ENCODE measurements at regions not wholly inside any gene's neighbourhood (a gene's known extent, or its start where the extent isn't known, plus 50 kb on each side); places are given as distances from the start of the nearest gene placed in this dataset.

- no peak for TF ChIP-seq POLR2A (IDR thresholded peaks at IDR 0.05)
- no peaks in the 10 kb centered on the region for H3K36me3 ChIP-seq
- 88 to 92% methylated on average over 3 of the region's 3 CpGs for WGBS, 2 donors (ENCODE audit: low coverage in 1 of 2)
- H3K9me3 ChIP-seq, result no peaks in the 10 kb centered on the region
- H3K27ac ChIP-seq, result no peak overlapping the region
- no peak for DNase-seq
- intact Hi-C loops (cut with DNase I; ENCODE audit: low total_unique reads) (no loop called here), in situ Hi-C loops (cut with MboI; ENCODE audit: low pct_ligation_motif_present in 1 of 4, low pct_unique_long_range_greater_than_20kb in 1 of 4, low sequenced_read_pairs in 3 of 4) (no loop called here)
- H3K4me3 ChIP-seq, result no peak overlapping the region
- no peaks in the 10 kb centered on the region for H3K27me3 ChIP-seq
- no peaks in the 10 kb centered on the region for H3K4me1 ChIP-seq
These were observed 89.8 kb upstream of the CHST9 start for GRCh38 chr18:27274901-27275300.

GRCh38 chr18:27270508-27270907 is 85.4 kb upstream of the CHST9 start:
- Histone ChIP-seq H3K27me3 (no peaks in the 10 kb centered on the region), H3K27ac (no peak overlapping the region), H3K36me3 (no peaks in the 10 kb centered on the region), H3K4me3 (no peak overlapping the region), H3K9me3 (no peaks in the 10 kb centered on the region), H3K4me1 (no peaks in the 10 kb centered on the region)
- in situ Hi-C loops (cut with MboI; ENCODE audit: low pct_ligation_motif_present in 1 of 4, low pct_unique_long_range_greater_than_20kb in 1 of 4, low sequenced_read_pairs in 3 of 4), result no loop called here
- TF ChIP-seq EP300 (IDR thresholded peaks at IDR 0.05; ENCODE audit: low read depth) (no peak), CTCF (IDR thresholded peaks at IDR 0.05) (no peak), POLR2A (IDR thresholded peaks at IDR 0.05) (no peak), POLR2AphosphoS5 (IDR thresholded peaks at IDR 0.05) (no peak)
- DNase-seq, result no peak
- WGBS, 2 donors (ENCODE audit: low coverage in 1 of 2), result 93 to 96% methylated on average over 2 of the region's 2 CpGs
- intact Hi-C loops (cut with DNase I; ENCODE audit: low total_unique reads), result no loop called here

- no peaks in the 10 kb centered on the region for H3K36me3 ChIP-seq
- WGBS, 2 donors (ENCODE audit: low coverage in 1 of 2), result 35 to 50% methylated on average over 1 of the region's 1 CpG
- no peak overlapping the region for H3K4me3 ChIP-seq
- peaks cover 0 to 6% of the 10 kb centered on the region in 2 donors for H3K9me3 ChIP-seq
- intact Hi-C loops (cut with DNase I; ENCODE audit: low total_unique reads) (loop anchor here (5.0 kb wide), 1 partner anchor 1396 kb away; no protein-coding TSS in a partner anchor), in situ Hi-C loops (cut with MboI; ENCODE audit: low pct_ligation_motif_present in 1 of 4, low pct_unique_long_range_greater_than_20kb in 1 of 4, low sequenced_read_pairs in 3 of 4) (no loop called here)
- no peak for TF ChIP-seq EP300 (IDR thresholded peaks at IDR 0.05; ENCODE audit: low read depth)
- no peak for TF ChIP-seq POLR2AphosphoS5 (IDR thresholded peaks at IDR 0.05)
- TF ChIP-seq CTCF (IDR thresholded peaks at IDR 0.05), result no peak
- no peak for TF ChIP-seq POLR2A (IDR thresholded peaks at IDR 0.05)
- H3K27me3 ChIP-seq, result no peaks in the 10 kb centered on the region
- DNase-seq, result no peak
- no peak overlapping the region for H3K27ac ChIP-seq
- H3K4me1 ChIP-seq, result no peaks in the 10 kb centered on the region
These were observed 78.3 kb upstream of the CHST9 start for GRCh38 chr18:27263369-27263768.

- DNase-seq, result no peak
- in situ Hi-C loops (cut with MboI; ENCODE audit: low pct_ligation_motif_present in 1 of 4, low pct_unique_long_range_greater_than_20kb in 1 of 4, low sequenced_read_pairs in 3 of 4) (no loop called here), intact Hi-C loops (cut with DNase I; ENCODE audit: low total_unique reads) (loop anchor here (5.0 kb wide), 1 partner anchor 1395 kb away; no protein-coding TSS in a partner anchor)
- Histone ChIP-seq H3K27ac (no peak overlapping the region), H3K36me3 (no peaks in the 10 kb centered on the region), H3K9me3 (peaks cover 0 to 6% of the 10 kb centered on the region in 2 donors), H3K4me3 (no peak overlapping the region), H3K27me3 (no peaks in the 10 kb centered on the region), H3K4me1 (no peaks in the 10 kb centered on the region)
- TF ChIP-seq POLR2A (IDR thresholded peaks at IDR 0.05), result no peak
- no peak for TF ChIP-seq CTCF (IDR thresholded peaks at IDR 0.05)
- TF ChIP-seq POLR2AphosphoS5 (IDR thresholded peaks at IDR 0.05), result no peak
- no peak for TF ChIP-seq EP300 (IDR thresholded peaks at IDR 0.05; ENCODE audit: low read depth)
These were observed 76.9 kb upstream of the CHST9 start for GRCh38 chr18:27261769-27262549.

GRCh38 chr18:27253571-27253970 is 68.5 kb upstream of the CHST9 start:
- Histone ChIP-seq H3K27me3 (no peaks in the 10 kb centered on the region), H3K4me1 (no peaks in the 10 kb centered on the region), H3K27ac (no peak overlapping the region), H3K4me3 (no peak overlapping the region), H3K36me3 (no peaks in the 10 kb centered on the region), H3K9me3 (no peaks in the 10 kb centered on the region)
- TF ChIP-seq POLR2A (IDR thresholded peaks at IDR 0.05) (no peak), CTCF (IDR thresholded peaks at IDR 0.05) (no peak), EP300 (IDR thresholded peaks at IDR 0.05; ENCODE audit: low read depth) (no peak), POLR2AphosphoS5 (IDR thresholded peaks at IDR 0.05) (no peak)
- in situ Hi-C loops (cut with MboI; ENCODE audit: low pct_ligation_motif_present in 1 of 4, low pct_unique_long_range_greater_than_20kb in 1 of 4, low sequenced_read_pairs in 3 of 4), result no loop called here
- 85 to 93% methylated on average over 1 of the region's 1 CpG for WGBS, 2 donors (ENCODE audit: low coverage in 1 of 2)
- intact Hi-C loops (cut with DNase I; ENCODE audit: low total_unique reads), result no loop called here
- DNase-seq, result no peak
